MCF 10A (cell line): ENCODE measurements at regions not wholly inside any gene's neighbourhood (a gene's known extent, or its start where the extent isn't known, plus 50 kb on each side); places are given as distances from the start of the nearest gene placed in this dataset.

Source experiments
- BruUV-seq: library from RNA; stranded (reverse); fragments of 400-500 nt; replicated peaks from 2 replicates; lab custom pipeline; 2021; lab: Mats Ljungman, UMichigan
- CTCF ChIA-PET: fragments of 300-600 bp; sonication (Branson Sonifier 250); formaldehyde crosslinking; extraction: SDS; loops from one replicate; lab custom pipeline; 2021; ENCODE audit warnings: antibody characterized with exemption, inconsistent platforms; lab: Yijun Ruan, JAX
- POLR2A ChIA-PET: fragments of 300-600, 350-650 bp; sonication (Branson Sonifier 250); formaldehyde crosslinking; extraction: SDS; loops from one replicate; lab custom pipeline; 2020; ENCODE audit warnings: antibody characterized with exemption, inconsistent platforms; lab: Yijun Ruan, JAX
- DNase-seq: peaks from one replicate; pipeline ENCODE4 v3.0.0-alpha.2; 2018; ENCODE audit not compliant: unreplicated experiment
- H3K27ac Mint-ChIP-seq: one replicate; pipeline ENCODE4 v1.8.0; 2022; ENCODE audit warnings: mild to moderate bottlenecking, low read depth, mixed read lengths; ENCODE audit not compliant: unreplicated experiment
- H3K27me3 Mint-ChIP-seq: one replicate; pipeline ENCODE4 v1.8.0; 2022; ENCODE audit warnings: mixed read lengths; ENCODE audit not compliant: insufficient read depth, unreplicated experiment
- H3K36me3 Mint-ChIP-seq: one replicate; pipeline ENCODE4 v1.8.0; 2022; ENCODE audit warnings: mild to moderate bottlenecking, moderate library complexity, mixed read lengths; ENCODE audit not compliant: insufficient read depth, unreplicated experiment
- H3K4me1 Mint-ChIP-seq: one replicate; pipeline ENCODE4 v1.8.0; 2022; ENCODE audit warnings: mixed read lengths; ENCODE audit not compliant: insufficient read depth, unreplicated experiment
- H3K4me3 Mint-ChIP-seq: one replicate; pipeline ENCODE4 v1.8.0; 2022; ENCODE audit warnings: mild to moderate bottlenecking, moderate library complexity, mixed read lengths; ENCODE audit not compliant: unreplicated experiment
- H3K9me3 Mint-ChIP-seq: one replicate; pipeline ENCODE4 v1.8.0; 2022; ENCODE audit warnings: mixed read lengths; ENCODE audit not compliant: unreplicated experiment
- intact Hi-C: fragments of 100-400 bp; cut with micrococcal nuclease; formaldehyde crosslinking; loops from 2 replicates; pipeline ENCODE4 v1.14.1; 2022
- TF ChIP-seq, protein P1 (sequence below): fragments of 200-600 bp; IDR thresholded peaks from one replicate; pipeline ENCODE4 v1.8.0; 2022; ENCODE audit warnings: antibody characterized with exemption, mild to moderate bottlenecking; ENCODE audit not compliant: unreplicated experiment

DNA sequence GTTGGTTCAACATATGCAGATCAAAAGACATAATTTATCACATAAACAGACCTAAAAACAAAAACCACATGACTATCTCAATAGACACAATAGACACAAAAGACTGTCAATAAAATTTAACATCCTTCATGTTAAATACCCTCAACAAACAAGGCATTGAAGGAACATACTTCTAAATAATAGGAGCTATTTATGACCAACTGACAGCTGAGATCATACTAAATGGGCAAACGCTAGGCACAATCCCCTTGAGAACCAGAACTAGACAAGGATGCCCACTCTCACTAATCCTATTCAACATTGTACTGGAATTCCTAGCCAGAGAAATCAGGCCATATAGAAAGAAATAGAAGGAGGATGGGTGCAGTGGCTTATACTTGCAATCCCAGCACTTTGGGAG is 50.3 kb upstream of the GLYAT start:
- POLR2A ChIA-PET = interaction anchor here (0.8 kb wide), 1 partner anchor 24 kb away, joined by 3 read pairs; no protein-coding TSS in a partner anchor
- no peak overlapping the region for H3K4me3 Mint-ChIP-seq
- CTCF ChIA-PET = interaction anchor here (0.9 kb wide), 1 partner anchor 100 kb away, joined by 3 read pairs; no protein-coding TSS in a partner anchor
- TF ChIP-seq, protein P1, sequence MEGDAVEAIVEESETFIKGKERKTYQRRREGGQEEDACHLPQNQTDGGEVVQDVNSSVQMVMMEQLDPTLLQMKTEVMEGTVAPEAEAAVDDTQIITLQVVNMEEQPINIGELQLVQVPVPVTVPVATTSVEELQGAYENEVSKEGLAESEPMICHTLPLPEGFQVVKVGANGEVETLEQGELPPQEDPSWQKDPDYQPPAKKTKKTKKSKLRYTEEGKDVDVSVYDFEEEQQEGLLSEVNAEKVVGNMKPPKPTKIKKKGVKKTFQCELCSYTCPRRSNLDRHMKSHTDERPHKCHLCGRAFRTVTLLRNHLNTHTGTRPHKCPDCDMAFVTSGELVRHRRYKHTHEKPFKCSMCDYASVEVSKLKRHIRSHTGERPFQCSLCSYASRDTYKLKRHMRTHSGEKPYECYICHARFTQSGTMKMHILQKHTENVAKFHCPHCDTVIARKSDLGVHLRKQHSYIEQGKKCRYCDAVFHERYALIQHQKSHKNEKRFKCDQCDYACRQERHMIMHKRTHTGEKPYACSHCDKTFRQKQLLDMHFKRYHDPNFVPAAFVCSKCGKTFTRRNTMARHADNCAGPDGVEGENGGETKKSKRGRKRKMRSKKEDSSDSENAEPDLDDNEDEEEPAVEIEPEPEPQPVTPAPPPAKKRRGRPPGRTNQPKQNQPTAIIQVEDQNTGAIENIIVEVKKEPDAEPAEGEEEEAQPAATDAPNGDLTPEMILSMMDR = no peak
- no peaks in the 10 kb centered on the region for H3K9me3 Mint-ChIP-seq
- no peaks in the 10 kb centered on the region for H3K27me3 Mint-ChIP-seq
- H3K27ac Mint-ChIP-seq = no peak overlapping the region
- intact Hi-C loops = no loop called here
- BruUV-seq = no TSS peak
- no peak for DNase-seq
- H3K36me3 Mint-ChIP-seq = no peaks in the 10 kb centered on the region
- H3K4me1 Mint-ChIP-seq = no peaks in the 10 kb centered on the region
